Cardiac muscle cell (in vitro differentiated cells and primary cell): ENCODE measurements at regions not wholly inside any gene's neighbourhood (a gene's known extent, or its start where the extent isn't known, plus 50 kb on each side); places are given as distances from the start of the nearest gene placed in this dataset.

Experiments used
- DNase-seq, 2 donors: peaks; one replicate each; pipeline versions ENCODE4 v3.0.0 to v3.0.0-alpha.2; 2010 to 2017; ENCODE audit warnings: low read depth in 1 of 2, low spot score in 1 of 2
- H3K27ac ChIP-seq: fragments of 200-600 bp; sonication (generic); 2 replicates; pipeline ENCODE4 v1.5.1; 2016
- H3K27me3 ChIP-seq: fragments of 200-600 bp; sonication (generic); 2 replicates; pipeline ENCODE4 v1.6.0; 2016; ENCODE audit warnings: control low read depth
- H3K36me3 ChIP-seq: fragments of 200-600 bp; sonication (generic); 2 replicates; pipeline ENCODE4 v1.5.1; 2016; ENCODE audit warnings: control low read depth
- H3K4me1 ChIP-seq: fragments of 200-600 bp; sonication (generic); 2 replicates; pipeline ENCODE4 v1.8.1; 2017; ENCODE audit warnings: low read depth, mild to moderate bottlenecking, mixed run types
- H3K4me3 ChIP-seq: fragments of 200-600 bp; sonication (generic); 2 replicates; pipeline ENCODE4 v1.5.1; 2016; ENCODE audit warnings: mild to moderate bottlenecking
- H3K9me3 ChIP-seq: fragments of 200-600 bp; sonication (generic); 2 replicates; pipeline ENCODE4 v1.5.1; 2017; ENCODE audit warnings: low read depth, mild to moderate bottlenecking, control low read depth
- TF ChIP-seq, protein P1 (sequence below): IDR thresholded peaks from 2 replicates; pipeline ENCODE4 v1.5.1; 2012; ENCODE audit warnings: low read depth, mild to moderate bottlenecking, low read length

DNA sequence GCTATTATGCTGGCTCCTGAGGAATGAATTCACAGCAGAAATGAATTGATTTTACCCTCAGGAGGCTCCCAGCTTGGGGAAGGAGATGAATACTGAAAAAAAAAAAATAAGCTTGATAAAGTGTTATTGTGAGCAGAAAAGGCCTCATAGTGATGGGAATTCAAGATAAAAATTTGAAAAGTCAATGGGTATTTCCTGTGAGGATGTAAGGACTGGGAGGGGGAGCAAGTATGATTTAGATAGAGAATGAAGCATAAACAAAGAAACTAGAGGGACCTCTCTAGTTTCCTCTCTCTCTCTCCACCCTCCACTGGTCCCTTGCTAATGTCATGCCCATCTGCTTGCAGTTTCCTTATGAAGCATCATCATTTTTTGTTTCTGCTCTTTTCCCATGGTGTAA, 439.0 kb upstream of the PLXNA2 start:
- no peak overlapping the region for H3K27ac ChIP-seq
- no peaks in the 10 kb centered on the region for H3K36me3 ChIP-seq
- H3K27me3 ChIP-seq: no peaks in the 10 kb centered on the region
- DNase-seq: no peak
- H3K4me3 ChIP-seq: no peak overlapping the region
- TF ChIP-seq, protein P1, sequence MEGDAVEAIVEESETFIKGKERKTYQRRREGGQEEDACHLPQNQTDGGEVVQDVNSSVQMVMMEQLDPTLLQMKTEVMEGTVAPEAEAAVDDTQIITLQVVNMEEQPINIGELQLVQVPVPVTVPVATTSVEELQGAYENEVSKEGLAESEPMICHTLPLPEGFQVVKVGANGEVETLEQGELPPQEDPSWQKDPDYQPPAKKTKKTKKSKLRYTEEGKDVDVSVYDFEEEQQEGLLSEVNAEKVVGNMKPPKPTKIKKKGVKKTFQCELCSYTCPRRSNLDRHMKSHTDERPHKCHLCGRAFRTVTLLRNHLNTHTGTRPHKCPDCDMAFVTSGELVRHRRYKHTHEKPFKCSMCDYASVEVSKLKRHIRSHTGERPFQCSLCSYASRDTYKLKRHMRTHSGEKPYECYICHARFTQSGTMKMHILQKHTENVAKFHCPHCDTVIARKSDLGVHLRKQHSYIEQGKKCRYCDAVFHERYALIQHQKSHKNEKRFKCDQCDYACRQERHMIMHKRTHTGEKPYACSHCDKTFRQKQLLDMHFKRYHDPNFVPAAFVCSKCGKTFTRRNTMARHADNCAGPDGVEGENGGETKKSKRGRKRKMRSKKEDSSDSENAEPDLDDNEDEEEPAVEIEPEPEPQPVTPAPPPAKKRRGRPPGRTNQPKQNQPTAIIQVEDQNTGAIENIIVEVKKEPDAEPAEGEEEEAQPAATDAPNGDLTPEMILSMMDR: no peak
- H3K4me1 ChIP-seq: no peaks in the 10 kb centered on the region
- H3K9me3 ChIP-seq: no peaks in the 10 kb centered on the region

DNA sequence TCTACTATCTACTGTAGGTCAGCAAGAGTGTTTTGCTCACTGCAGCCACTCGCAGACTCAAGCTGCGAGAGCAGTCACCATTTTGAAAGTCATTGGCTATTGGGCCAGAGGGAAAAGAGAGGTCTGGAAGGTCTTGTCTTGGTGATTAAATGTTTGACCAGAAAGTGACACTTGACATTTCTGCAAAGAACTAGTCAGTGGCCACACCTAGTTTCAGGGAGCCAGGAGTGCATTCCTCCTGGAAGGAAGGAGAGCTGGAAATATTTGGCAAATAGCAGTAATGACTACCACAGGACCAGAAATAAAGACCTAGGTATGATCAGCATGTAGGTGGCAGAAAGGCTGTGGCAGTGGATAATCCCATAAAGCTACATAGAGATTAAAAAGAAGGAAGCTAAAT, 440.0 kb upstream of the PLXNA2 start:
- no peak overlapping the region for H3K4me3 ChIP-seq
- TF ChIP-seq, protein P1: no peak
- H3K27ac ChIP-seq: no peak overlapping the region
- DNase-seq: no peak
- no peaks in the 10 kb centered on the region for H3K27me3 ChIP-seq
- no peaks in the 10 kb centered on the region for H3K36me3 ChIP-seq
- no peaks in the 10 kb centered on the region for H3K4me1 ChIP-seq
- no peaks in the 10 kb centered on the region for H3K9me3 ChIP-seq

DNA sequence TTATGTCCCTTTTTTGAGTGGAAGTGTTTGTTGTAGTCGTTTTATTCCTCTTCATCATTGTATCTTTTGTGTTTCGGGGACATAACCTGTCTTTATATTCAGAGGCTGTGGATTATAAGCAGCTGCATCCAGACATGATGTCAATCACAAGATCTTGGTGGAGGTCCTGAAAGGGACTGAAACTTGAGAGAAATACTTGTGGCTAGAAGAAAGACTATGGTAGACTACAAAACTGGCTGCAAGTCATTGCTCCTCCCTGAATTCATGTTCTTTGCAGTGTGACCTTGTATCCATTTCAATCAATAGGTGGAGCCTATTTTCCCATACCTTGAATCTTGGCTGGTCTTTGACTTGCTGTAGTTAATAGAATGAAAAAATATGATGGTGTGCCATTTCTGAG, 442.4 kb upstream of the PLXNA2 start:
- H3K9me3 ChIP-seq: no peaks in the 10 kb centered on the region
- no peak overlapping the region for H3K27ac ChIP-seq
- DNase-seq: no peak
- TF ChIP-seq, protein P1: no peak
- no peaks in the 10 kb centered on the region for H3K36me3 ChIP-seq
- no peaks in the 10 kb centered on the region for H3K4me1 ChIP-seq
- no peak overlapping the region for H3K4me3 ChIP-seq
- H3K27me3 ChIP-seq: no peaks in the 10 kb centered on the region

DNA sequence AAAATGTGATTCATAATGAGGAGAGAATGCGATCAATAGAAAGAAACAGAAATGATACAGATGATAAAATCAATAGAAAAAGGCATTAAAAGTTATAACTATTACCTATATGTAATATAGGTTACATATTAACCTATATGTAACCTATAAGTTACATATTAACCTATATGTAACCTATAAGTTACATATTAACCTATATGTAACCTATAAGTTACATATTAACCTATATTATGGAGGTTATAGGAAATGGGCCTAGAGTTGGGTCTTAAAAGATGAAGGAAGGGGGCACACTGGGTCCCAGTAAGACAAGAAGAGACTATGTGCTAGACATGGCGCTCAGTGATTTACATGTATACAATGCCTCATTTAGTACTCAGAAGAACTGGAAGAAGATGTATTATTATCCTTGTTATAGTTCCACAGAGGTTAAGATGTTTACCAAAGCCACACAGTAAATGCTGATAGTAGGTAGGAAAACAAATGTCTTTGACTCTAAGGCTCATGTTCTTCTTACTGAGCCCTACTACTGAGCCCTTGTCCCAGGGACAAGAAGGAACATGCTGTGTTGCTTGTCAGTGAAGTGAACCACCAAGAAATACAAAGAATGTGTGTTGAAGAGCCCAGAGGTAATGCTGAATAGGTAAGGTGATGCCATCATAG, 444.6 kb upstream of the PLXNA2 start:
- H3K36me3 ChIP-seq: no peaks in the 10 kb centered on the region
- H3K4me3 ChIP-seq: no peak overlapping the region
- TF ChIP-seq, protein P1: no peak
- H3K9me3 ChIP-seq: no peaks in the 10 kb centered on the region
- H3K27ac ChIP-seq: no peak overlapping the region
- H3K27me3 ChIP-seq: no peaks in the 10 kb centered on the region
- H3K4me1 ChIP-seq: no peaks in the 10 kb centered on the region
- DNase-seq: no peak

DNA sequence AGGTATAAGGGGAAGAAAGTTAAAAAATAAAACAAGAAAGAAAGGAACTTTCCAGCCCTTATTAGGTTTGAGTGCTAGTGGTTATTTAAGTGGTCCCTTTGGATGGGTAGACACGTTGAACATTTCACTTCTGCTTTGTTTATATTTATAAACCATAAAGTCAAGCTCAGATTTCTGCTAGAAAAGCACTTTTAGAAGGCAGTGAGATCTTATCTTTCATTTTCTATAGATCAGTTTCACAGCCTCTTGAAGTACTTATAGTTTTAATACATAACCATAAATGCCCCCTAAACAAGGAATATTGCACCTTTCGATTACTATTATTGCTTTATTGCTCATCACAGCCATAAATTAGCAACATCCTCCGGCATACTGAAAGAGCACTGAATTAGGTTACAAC, 446.8 kb upstream of the PLXNA2 start:
- no peak for DNase-seq
- no peaks in the 10 kb centered on the region for H3K27me3 ChIP-seq
- TF ChIP-seq, protein P1: no peak

More for the DNA sequence above, 446.8 kb upstream of the PLXNA2 start:
- Histone ChIP-seq H3K4me3 (no peak overlapping the region), H3K4me1 (no peaks in the 10 kb centered on the region), H3K27ac (no peak overlapping the region), H3K36me3 (no peaks in the 10 kb centered on the region), H3K9me3 (no peaks in the 10 kb centered on the region)
